HT1080 (cell line): ENCODE measurements at regions not wholly inside any gene's neighbourhood (a gene's known extent, or its start where the extent isn't known, plus 50 kb on each side); places are given as distances from the start of the nearest gene placed in this dataset.

Experiments used
- DNase-seq: peaks from one replicate; pipeline ENCODE4 v3.0.0-alpha.2; 2015; ENCODE audit warnings: low read depth

DNA sequence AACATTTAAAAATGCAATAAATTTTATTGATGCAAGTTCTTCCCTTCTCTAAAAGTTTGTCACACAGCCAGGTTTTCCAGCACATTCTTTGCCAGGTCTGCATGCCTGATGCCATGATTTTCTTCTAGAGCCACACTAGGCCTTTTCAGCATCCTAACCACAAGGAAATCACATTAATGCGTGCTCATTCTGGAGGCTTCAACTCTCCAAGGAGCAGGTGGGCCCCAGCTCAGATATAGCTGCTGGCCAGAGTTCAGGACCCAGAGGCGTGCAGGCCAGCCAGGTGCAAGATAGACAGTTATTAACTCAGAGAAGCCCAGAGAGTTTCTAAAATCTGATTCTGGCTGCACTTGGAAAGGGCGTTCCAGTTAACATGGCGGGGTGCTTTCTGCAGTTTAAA, 124.5 kb upstream of the MAF start:
- DNase-seq = no peak

DNA sequence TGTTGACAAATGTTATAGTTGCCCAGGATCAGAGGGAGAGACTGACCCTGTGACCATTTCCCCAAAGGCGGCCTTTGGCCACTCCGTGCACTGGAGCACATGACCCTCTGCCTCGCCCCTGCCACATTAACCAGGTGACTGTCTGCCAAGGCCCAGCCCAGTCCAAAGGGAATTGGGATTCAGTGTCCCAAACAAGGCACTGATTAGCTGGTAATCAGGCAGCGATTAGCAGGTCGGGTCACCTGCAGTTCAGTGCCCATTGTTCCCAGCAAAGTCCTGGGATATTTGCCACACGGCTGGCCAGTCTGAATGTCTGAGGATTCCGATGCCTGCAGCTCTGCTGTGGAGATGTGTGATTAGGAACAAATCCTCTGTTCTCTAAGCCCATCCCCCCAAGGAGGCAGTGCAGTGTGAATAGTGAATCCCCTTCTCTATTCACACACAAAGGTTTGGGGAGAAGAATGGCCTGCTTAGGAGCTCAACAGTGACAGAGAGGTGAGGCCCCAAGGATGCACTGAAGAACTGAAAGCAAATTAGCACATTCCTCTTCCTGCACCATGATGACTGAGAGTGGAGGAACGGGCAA, 123.1 kb upstream of the MAF start:
- no peak for DNase-seq

DNA sequence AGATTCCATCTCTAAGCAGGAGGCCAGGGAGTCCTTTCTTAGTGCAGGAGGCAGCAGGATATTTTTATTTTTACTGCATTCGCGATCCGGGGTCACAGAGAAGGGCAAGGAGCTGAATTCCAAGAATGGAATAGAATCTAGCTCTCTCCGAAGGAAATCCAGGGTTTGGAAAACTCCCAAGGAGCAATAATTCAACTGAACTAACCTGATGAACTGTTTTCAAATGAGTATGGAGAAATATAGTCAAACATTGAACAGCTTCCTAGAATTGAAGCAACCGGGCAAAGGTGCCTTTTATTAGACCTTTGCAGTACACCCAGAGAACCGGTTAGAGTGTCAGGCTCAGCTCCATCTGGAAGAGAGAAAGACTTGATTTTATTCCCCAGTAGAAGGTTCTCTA, 120.7 kb upstream of the MAF start:
- DNase-seq = no peak

DNA sequence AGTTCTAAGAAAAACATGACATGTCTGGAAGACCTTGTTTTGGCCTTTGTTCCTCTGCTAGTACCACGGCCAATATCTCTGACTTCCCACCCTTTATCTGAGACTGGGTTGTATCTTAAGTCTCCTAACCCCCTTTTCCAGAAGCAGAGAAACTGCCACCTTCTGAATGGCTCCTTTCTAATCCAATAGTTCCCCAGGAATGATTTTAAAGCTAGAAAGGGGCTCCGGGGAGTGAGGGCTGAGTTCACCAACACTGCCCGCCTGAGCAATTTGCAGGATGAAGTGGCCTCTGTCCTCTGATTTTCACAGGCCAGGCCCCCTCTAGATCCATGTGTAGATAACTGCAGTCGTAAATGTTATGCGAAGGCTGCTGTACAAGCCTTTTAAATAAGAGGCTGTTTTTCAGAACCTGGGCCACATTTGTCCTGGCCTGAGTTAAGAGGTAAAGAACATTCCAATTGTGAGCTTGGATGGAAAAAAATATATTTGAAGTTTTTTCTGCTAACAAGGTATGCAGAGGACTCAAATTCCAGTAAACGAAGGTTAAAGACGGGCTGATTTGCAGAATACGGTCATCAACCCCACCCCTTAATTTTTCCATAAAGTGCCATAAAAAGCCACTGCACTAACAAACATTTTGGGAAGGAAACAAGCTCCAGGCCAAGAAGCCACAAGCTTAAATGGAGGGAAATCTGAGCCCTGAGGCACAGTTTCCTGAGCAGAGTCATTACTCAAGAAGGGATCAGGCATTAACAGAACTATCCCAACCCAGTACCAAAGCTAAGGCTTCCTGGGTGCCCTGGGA, 117.0 kb upstream of the MAF start:
- no peak for DNase-seq

DNA sequence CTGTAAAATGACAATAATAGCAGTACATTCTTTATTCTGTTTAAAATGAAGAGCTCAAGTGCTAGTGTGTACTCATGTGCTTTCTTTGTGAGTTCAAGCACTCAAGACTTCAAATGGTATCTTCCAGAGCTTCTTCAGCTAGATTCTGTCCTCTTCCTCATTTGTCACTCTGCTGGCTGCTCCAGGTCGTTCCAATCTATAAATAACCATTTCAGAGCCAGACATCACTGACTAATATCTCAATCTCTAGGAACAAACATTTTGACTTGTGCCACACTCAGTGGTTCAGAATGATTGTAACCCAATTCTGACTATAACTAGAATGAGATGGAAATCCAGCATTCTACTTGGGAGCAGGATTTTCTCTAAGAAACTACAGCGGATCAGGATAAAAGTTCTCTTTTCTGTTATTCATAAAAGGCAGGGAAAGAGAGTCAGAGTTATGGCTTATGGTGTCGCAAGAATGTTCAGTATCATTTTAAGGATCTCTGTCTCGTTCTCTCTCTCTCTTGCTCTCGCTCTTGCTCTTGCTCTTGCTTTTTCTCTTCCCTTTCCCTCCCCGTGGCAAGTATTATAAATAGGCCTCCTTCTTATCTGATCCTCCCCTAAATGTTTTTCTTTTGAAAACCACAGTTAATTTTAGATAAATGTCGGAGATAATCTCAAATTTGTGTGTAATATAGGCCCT, 116.3 kb upstream of the MAF start:
- DNase-seq = no peak

DNA sequence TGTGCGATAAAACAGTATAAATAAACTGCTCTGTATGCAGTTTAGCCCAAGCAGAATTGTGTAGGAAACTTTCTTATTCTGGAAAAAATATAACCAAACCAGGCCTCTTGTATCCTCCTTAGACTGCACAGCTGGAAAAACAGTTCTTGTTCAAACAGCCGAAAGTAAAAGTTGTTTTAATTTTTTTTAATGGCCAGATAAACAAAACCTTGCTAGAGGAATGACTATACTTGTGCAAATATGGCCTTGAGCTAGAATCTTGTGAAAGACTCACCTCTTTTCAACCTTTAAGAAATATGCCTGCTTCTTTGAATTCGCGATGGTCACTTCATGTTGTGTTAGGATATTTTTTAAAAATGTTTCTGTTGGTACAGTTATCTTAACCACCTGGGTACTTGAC, 114.5 kb upstream of the MAF start:
- no peak for DNase-seq

DNA sequence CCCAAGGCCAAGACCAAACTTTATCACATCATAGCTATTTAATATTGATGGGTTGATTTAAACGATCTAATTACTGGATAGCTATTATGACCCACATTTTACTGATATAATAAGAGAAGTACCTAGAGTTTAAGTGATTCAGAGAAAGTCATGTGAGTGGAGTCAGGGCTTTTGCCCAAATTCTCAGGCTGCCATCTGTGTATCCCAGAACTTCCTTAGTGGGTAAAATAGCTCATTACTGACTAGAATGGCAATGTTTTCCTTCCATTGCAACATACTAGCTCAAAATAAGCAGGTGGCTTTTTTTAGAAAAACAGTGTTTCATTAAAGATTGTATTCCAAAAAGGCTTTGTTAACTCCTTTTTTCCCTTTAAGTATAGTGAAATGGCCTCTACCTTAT, 113.9 kb upstream of the MAF start:
- DNase-seq = no peak

DNA sequence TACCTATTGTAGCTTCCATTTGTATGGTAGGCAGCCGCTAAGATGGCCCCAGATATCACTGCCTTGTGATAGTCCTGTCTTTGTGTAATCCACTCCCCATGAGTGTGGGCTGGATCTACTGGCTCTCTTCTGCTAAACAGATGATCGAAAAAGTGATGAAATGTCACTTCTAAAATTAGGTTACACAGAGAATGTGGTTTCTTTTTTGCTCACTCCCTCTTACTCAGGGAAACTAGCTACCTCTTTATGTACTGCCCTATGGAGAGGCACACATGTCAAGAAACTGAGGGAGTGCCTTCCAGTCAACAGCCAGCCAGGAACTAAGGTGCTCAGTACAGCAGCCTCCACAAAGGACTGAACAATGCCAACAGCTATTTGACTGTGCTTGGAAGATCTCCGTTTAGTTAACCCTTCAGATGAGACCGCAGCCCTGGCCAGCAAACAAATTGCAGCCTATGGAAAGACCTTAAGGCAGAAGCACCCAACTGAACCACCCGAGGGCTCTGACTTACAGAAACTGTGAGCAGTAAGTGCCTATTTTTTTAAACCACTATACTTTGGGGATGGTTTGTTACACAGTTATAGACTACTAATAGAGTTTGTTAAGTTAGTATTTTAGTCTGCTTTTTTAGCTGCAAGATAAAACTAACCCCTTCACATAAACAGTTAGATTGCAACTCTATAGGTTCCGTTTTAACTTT, 113.2 kb upstream of the MAF start:
- DNase-seq = no peak

DNA sequence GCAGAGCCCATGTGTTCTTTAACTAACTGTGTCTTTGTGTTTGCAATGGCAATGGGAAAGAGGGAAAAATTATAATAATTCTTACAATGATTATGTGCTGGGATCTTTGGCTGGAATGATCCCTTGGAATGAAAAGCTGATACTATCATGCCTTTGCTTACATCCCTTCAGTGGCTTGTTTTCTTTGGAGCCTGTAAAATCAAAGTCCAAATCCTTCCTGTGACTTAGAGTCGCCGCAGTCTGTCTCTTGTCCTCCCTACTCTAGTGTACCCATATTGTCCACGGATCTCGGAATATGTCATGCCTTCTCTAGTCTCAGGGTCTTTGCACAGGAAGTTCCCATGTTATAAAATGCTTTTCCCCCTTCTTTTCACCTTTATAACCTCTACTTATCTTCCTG, 111.7 kb upstream of the MAF start:
- no peak for DNase-seq

DNA sequence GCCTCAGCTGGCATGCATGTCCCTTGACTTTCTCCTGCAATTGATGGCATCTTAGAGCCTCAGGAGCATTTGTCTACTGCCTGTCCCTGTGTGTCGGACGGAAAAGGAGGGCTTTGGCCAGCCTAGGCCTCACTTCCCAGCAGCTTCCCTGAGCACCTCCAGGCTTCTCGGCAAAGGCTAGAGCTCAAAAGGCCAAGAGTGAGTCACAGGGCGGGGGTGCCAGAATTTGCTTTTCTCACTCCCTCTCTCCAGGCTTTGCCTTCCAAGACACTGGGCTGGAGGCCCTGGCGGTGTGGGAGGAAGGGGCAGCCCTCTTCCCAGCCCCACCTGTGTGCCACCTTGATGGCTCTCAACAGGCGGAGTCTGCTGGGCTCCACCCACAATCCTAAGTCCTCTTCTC, 107.3 kb upstream of the MAF start:
- DNase-seq = no peak

DNA sequence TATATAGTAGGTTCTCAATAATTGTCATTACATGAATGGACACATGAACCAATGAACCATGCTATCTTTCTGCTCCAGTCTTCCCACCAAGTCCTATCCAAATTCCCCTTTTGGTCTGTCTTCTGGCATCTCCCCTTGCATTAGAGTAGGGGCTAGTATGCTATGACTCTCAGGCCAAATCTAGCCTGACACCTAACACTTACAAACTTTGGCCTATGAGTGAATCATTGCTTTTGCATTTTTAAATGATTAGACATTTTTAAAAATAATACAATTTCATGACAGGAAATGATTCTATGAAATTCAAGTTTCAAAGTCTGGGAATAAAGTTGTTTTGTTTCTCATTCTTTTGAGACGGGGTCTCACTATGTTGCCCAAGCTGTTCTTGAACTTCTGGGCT, 102.5 kb upstream of the MAF start:
- DNase-seq = no peak

DNA sequence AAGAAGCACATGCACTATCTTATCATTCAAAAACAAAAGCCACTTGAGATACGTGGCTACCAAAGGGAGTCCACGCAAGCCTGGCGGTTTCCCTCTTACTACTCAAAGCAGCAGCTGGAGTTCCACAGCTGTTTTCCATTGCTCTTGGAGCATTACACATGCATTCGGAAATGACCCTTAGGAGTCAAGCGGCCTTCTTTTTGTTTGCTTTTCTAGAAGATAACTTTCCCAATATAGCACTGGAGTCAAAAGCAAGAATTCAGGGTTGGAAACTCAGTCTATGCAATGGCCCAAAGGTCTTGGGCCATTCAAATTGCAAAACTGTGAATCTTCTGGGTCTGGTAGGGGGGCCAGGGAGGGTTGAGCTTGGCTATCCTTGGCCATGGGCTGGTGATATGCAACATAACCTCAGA, 97.8 kb upstream of the MAF start:
- DNase-seq = no peak

DNA sequence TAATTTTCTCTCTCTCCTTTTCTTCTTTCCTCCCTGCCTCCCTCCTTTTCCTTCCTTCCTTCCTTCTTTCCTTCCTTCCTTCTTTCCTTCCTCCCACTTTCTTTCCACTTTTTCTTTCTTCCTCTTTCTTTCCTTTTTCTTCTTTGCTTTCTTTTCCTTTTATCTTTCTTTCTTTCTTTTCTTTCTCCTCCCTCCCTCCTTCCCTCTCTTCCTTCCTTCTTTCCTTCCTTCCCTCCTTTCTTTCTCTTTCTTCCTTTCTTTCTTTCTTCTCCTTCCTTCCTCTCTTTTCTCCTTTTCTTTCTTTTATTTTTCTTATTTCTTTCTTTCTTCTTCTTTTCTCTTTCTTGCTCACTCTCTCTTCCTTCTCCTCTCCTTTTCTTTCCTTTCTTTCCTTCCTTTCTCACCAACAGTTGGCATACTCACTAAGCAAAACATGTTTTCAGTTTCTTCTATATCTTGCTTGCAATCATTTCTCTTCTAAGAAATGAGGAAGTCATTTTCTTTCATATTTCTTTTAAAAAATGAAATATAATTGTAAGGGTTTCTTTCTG, 97.1 kb upstream of the MAF start:
- DNase-seq = no peak

DNA sequence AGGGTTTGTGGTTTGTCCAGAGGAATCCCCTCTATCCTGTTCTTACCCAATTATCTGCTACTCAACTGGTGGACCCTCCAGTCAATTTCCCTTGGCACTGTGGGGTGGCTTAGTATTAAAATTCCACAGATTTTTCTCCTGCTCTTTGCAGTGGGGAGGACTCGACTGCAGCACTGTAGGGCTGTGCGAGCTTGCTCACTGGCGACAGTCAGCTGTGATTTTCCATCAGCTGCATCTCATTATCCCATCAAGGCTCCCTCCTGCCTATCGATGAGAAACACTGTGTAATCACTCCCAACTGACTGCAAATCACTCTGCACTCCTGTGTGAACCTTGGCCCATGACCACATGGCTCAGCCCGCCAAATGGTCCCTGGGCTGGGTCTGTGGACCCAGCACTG, 90.5 kb upstream of the MAF start:
- DNase-seq = no peak

DNA sequence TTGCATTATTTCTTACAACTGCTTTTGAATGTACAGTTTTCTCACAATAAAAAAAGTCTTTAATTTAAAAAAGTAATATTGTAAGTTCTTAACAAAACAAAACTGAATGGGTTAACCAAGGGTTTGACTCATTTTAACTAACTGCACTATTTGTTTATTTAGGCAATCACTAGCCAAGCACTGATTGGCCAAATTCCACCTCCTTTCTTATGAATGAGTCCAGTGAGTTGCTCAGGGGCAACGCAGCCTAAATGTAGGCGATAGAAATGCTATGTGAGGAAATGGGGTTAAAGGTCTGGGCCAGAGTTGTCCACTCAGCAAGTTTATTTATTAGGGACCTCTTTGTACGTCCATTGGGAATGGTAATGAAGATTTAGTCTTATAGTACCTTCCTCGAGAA, 89.6 kb upstream of the MAF start:
- DNase-seq = no peak

DNA sequence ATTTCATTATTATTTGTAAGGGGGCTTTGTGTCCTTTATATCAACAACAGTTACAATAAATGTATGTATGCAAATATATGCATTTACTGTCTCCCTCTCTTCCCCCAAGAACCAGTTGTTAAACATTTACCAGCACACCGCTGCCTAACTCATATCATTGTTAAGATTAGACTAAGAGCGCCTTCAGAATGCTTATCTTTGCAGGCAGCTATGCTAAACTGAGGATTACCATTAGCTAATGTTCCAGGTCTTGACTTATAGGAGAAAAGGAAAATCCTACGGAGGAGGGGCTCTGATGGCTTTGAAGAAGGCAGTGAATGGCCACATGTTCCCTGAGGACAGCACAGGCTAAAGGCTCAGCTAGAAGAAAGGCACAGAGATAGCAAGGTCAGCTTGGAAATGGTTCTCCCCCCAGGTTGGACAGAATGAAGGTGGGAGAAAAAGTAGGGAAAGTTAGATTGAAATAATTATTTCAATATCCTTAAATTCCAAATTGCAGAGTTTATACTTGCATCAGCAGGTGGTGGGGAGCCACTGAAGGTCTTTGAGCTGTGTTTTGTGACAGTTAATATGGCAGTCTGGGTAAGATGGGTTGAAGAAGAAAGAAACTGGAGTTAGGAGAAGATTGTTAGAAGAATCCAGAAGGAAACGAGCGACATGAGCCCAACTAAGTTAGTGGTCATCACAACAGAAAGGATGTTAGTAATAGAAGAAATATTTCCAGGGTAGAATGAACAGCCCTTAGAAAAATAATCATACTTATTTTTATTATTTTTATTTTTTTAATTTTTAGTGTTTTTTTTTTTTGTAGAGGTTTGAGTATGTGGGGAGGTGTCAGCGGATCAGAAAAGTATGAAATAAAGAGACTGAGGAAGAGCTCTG, 87.0 kb upstream of the MAF start:
- DNase-seq = no peak

DNA sequence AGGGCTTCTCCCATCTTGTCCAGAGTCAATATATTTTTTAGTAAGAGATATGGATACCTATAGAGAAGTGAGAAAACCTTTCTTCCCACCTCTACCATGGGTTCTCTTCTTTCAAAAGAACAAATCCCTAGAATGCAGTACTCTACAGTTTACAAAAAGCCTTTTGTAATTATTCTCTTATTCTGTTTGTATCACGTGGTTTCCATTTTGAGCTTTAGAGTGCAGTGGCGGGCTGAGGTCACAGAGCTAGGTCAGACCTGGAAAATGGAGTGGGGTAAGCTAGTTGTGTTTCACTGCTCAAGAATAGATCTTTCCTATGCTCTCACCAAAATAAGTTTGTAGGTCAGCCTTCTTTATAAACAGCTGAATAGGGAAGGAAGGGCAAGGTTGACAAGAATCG, 85.3 kb upstream of the MAF start:
- no peak for DNase-seq

DNA sequence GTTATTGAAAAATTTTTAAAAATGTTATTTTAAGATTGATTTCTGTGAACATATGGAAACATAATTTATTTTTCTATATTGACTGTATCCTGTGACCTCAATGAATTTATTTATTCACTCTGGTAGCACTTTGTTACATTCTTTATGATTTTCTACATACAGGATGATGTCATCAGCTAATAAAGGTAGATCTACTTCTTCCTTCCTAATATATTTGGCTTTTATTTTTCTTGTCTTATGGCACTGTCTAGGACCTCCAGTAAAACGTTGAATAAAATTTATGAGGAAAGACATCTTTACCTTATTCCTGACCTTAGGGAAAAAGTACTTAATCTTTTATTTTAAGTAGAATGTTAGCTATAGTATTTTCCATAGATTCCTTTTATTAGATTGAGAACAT, 78.8 kb upstream of the MAF start:
- DNase-seq = no peak

DNA sequence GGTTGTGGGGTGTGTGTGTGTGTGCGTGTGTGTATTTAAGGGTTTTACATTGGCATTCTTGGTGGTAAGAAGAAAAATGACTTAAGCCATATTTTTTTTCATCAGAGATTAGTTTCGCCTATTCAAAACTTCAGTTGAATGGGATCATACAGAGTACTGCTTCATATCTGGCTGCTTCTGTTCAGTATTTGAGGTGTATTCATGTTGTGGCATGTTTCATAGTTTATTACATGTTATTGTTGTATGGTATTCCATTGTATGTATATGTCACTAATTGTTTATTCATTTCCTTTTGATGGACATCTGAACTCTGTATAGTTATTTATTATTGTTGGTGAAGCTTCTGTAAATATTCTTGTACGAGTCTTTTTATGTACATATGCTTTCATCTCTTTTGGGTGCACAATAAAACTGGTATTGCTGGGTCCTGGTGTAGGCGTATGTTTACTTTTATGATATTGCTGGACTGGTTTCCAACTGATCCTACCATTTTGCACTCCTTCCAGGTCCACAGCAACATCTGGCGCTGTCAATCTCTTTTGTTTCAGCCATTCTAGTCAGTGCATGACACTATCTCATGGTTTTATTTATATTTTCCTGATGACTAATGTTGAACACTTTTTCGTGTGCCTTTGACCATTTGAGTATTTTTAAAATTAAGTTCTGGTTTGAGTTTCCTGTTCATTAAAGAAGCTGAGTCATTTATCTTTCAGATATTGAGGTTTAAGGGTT, 77.4 kb upstream of the MAF start:
- DNase-seq = peak; percentile 32

DNA sequence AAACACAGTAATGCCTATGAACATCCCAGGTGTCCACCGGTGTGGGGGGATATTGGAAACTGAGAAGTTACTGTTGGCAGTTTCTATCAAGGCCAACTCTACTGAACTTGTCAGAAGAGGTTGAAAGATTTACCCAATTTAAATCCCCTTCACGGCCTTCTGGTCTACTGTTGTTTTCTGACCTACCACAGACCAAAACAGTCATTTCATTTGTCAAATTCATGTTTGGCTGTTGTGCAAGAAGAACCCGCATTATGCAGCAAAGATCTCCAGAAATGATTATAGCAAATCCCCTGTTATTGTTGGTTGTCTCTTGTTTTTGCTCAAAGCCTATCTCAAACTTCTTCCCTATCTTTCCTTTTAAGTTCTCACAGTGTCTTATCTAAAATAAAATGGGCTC, 73.1 kb upstream of the MAF start:
- no peak for DNase-seq
